Gastroesophageal sphincter (tissue), 3 donors: ENCODE measurements at regions not wholly inside any gene's neighbourhood (a gene's known extent, or its start where the extent isn't known, plus 50 kb on each side); places are given as distances from the start of the nearest gene placed in this dataset.

Experiments used
- CTCF ChIP-seq, 4 experiments: fragments of 200-600 bp in 2 of 4; fragments of 450-650 bp in 2 of 4; sonication (generic) in 1 of 4; IDR thresholded peaks; one replicate each; pipeline ENCODE4 v1.5.1; 2017 to 2019; ENCODE audit warnings: antibody characterized with exemption in 4 of 4, mild to moderate bottlenecking in 2 of 4, moderate library complexity in 2 of 4
- EP300 ChIP-seq: sonication (generic); formaldehyde crosslinking; IDR thresholded peaks from one replicate; pipeline ENCODE4 v1.6.1; 2017; ENCODE audit warnings: antibody characterized with exemption, mild to moderate bottlenecking
- POLR2A ChIP-seq, 2 donors: fragments of 450-650 bp; IDR thresholded peaks; one replicate each; pipeline ENCODE4 v1.6.1; 2017; ENCODE audit warnings: antibody characterized with exemption in 2 of 2, mild to moderate bottlenecking in 2 of 2, moderate library complexity in 1 of 2
- POLR2AphosphoS5 ChIP-seq: sonication (generic); formaldehyde crosslinking; IDR thresholded peaks from one replicate; pipeline ENCODE4 v1.6.1; 2017; ENCODE audit warnings: antibody characterized with exemption

- TF ChIP-seq CTCF (IDR thresholded peaks at IDR 0.05) (no peak), POLR2A (IDR thresholded peaks at IDR 0.05) (no peak), POLR2AphosphoS5 (no peak), EP300 (no peak)
Measured at GRCh38 chr5:125708583-125708982, 714.6 kb upstream of the GRAMD2B start.
